HG03520 (cell line): ENCODE measurements at regions not wholly inside any gene's neighbourhood (a gene's known extent, or its start where the extent isn't known, plus 50 kb on each side); places are given as distances from the start of the nearest gene placed in this dataset.

Experiments used
- ATAC-seq: cut with Tn5 transposase; IDR thresholded peaks from one replicate; pipeline ENCODE4 v1.9.1; 2021; ENCODE audit warnings: mild to moderate bottlenecking, moderate library complexity; ENCODE audit not compliant: unreplicated experiment

DNA sequence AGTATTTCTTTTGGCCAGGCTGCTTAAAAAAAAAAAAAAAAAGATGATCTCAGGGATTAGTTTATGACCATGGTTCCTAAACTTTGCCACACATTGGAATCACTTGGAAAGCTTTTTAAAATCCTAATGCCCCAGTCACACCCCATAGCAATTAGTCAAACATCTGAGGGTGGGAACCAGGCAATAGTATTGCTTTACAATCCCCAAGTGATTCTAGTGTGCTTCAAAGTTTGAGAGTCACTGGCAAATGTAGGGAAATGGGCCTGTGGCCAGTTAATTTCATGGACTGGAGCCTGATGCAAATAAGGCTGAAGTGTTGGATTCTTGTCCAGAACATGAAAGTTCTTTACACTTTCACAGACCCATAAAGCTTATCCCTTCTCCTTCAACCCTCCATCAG lies 374.6 kb upstream of the ESRRG start:
- no peak for ATAC-seq

DNA sequence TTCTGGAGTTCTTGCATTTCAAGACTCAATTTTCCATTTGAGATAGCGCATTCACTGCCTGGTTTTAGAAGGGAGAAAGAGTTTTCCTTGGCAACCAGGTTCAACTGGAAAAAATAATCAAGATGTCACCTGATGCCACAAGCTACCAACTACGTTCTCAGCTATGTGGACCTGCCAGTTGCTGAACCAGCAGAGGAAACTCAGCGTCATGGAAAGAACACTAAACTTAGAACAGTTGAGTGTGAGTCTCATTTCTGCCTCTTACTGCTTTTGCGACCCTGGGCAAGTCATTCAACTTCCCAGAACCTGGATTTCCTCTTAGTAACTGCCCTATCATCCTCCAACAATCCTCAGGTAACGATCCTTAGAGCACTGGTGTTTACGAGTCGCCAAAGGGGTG lies 373.0 kb upstream of the ESRRG start:
- ATAC-seq = no peak

DNA sequence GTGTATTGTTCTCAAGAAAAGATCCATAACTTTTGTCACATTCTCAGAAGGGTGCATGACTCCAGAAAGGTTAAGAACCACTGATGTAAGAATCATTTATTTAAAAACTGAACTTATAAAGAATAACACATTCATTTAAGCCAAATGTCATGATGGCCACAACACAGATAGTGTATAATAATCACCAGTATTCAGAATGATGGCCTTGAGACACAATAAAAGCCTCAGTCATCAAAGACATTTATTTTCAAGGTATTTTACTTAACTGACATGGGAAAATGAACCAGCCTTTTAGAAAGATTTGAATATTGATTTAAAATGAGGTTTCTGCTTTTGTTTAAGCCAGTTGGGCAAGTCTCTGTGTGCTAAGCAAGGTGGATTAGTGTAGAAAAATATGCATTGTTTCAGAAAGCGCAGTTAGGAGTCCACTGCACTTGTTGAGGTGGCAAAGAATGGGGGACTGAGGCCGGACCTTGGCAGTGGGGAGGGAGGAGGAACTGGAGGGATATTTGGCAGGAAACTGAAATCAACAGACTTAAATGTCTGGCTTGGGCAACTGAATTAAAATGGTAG lies 371.9 kb upstream of the ESRRG start:
- no peak for ATAC-seq

DNA sequence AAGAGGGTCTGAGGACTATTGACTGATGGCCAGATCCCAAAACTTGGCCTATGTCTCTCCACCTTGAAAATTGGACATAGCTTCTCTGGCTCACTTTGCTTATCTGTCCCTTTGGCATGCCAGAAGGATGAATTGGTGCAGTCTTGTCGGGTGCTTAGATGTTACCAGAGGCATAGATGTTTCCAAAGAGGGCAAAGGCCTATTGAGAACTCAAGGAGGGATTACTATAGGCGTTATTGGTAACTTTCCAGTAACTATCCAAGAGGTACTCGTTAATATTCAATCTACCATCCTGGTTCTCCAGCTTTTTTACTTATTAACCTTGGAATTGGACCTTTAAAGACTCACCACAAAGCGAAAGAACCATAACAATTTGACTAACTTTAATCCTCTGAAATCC lies 368.3 kb upstream of the ESRRG start:
- no peak for ATAC-seq

DNA sequence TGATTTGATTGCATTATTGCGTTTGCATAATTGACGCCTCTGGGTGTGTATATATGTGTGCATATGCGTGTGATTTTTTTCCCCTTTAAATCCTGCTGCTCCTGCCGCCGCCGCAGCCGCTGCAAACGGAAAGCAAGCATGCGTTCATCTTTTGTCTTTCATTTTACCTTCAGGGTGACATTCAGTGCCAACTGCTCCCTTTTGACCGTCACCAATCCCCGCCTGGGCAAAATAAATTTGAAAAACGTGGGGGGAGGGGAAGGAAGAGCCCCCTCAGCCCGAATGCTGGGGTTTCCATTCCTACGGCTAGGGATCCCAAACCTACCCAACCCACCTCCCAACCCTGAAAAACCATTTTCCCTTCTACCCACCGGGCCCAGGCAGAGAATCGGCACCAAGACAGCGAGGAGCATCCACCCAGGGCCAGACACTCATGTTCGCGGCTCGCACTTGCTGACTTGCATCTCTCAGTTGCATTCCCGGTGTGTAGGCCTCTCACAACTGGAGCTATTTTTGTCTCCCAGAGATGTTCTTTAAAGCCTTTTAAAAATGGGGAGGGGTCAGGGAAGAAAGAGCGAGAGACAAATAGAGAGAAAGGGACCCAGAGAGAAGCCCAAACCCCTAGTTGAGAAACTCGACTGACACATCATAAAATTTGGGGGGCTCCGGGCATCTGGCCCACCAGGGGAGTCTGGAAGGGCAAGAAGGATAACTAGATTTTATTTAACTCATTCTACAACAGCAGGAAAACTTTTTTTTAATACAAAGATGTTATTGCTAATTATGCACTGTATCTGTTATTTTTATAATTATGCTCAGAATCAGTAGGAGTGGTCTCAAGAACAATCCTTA lies 367.1 kb upstream of the ESRRG start:
- ATAC-seq = no peak

DNA sequence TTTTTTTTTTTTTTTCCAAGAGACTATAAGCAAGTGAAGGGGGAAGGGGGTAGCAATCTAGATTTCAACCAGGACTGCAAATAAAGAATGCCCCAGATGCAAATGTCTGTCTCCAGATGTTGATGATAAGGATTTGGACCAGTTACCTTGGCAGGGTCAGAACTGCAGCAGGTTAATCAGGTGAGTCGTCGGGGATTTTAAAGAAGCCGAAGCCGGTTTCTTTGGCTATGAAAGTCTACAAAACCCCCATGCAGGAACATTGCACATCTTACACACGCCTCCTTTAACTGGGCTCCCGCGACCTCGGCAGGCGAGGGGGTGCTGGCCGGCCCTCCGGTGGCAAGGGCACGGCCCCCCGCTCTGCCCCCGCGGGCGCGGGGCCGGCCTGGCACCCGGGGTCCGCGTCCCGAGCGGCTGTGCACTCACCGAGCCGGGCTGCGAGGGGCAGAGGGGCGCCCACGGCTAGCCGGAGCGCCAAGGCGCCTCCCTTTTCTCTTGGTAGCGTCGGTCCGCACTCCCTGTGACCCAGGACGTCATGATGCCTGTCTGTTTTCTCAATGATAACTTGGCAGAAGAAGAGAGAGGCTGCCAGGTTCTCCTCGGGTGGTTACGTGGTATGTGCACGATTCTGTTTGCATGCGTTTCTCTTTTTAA lies 366.3 kb upstream of the ESRRG start:
- ATAC-seq = no peak

DNA sequence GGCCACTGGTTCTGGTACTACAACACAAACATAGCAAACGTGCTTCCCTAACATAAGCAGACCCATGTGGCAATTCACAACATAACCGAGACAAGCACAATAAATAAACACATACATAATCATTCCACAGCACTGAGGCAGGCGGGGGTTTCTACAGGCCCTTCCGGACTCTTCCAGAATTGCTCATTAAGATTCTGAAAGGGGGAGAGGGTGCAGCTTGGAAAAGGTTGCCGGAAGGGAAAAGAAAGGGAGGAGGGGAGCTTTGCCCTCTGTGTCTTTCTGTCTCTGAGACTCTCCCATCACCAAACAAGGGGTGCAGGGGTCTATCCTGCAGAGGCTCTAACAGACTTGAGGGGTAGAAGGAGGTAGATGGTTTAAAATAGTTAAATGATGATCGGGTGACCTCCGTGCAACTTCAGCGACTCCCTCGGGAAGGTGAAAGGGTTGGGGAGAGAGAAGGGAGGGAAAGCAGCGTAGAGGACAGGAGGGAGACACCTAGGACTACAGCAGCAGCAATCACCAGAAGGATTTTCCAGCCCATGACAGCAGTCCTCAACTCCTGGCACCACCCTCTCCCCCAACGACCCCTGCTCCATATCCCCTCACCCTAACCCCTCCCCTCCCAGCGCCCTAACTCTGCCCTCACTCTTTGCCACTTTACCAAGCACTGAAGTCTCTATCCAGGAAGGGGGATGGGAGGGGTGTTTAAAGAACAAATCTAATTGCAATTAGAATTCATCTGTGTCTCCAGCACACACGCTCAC lies 365.5 kb upstream of the ESRRG start:
- ATAC-seq = no peak

DNA sequence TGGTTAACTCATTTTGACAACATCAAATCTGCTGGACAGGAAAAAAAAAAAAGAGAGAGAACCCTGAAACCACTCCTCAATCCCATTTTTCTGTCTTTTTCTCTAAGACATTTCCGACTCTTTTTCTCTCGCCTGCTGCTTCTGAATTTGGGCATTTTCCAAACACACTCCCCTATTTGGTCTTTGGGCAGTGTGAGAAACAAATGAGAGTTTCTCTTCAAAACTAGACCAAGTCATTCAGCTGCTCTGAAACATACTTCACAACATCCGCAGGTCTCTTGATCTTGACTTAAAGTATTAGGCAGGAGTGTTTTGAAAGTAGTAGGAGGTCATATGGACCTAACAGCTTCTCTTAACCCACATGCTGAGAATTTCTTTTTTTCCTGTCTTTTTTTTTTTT lies 364.8 kb upstream of the ESRRG start:
- ATAC-seq = no peak

DNA sequence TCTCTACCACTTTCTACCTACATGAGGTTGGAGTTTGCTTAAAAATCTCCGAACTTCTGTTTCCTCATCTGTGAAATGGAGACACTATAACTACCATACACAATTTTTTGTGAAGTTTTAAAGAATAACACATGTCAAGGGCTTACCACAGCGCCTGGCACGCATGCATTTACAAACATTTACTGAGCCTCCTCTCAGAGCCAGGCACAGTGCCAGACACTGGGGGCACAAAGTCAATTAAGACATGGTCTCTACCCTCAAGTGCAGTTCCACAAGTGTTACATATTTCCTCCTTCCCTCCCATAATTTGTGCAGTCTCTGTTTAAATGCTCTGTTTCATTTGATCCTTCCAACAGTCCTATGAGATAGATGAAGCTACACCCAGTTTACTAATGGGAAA lies 356.4 kb upstream of the ESRRG start:
- no peak for ATAC-seq

DNA sequence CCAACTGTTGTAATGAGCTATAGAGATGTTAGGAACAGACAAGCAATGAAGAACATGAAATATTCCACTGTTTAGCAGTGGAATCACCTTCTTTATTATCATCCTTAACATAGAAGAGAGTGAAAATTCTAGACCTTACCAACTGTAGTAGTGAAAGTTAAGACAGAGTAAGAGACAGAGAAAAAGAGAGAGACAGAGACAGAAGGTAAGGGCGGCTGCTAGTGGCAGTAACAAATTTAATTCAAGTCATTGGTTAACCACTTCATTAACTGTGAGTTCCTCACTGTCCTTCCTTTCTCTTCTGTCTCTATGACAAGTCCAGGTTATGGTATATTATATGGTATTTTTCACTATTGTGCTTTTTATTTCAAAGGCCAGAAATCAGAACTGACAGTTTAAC lies 355.7 kb upstream of the ESRRG start:
- no peak for ATAC-seq

DNA sequence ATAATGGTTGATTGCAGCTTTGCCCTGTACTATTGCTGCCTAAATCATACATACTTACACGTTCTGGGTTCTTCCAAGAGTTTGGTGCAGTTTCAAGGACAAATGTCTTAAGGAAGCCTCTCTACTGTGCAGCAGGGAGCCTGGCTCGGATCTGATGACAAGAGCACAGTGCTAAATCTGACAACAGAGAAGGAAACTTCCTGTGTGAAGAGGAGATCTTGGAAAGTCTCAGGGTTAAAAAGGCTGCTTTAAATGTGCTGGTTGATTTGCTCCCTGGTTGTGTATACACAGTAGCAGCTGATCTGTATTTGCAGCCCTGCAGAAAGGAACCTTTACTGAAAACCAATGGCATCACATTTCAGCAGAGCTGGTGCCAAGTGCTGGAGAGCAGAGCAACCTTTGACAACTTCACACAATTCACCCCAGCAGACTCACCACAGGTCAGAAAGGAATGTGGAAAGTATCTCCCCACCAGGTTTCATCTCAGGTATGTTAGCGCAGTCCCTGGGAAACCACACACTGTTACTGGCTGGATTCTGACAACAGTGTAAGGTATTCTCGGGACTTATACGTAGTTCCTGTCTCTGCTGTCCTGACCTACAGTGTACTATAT lies 355.0 kb upstream of the ESRRG start:
- no peak for ATAC-seq

DNA sequence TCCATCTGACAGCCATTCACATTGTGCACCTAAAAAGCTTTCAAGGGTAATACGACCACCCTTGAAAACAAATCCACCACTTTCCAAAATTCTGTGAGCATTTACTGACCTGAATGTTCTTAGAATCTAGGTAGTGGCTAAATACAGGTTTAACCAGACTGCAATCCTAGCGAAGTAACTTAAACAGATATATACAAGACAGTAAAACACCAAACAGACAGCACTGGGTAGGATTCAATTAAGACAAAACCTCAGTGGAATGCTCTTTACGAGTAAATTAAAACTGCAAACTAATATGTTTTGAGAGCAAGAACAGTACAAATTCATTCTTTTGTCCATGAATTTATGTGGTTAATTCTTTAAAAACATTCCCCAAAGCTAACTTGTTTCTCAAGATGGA lies 354.2 kb upstream of the ESRRG start:
- no peak for ATAC-seq

DNA sequence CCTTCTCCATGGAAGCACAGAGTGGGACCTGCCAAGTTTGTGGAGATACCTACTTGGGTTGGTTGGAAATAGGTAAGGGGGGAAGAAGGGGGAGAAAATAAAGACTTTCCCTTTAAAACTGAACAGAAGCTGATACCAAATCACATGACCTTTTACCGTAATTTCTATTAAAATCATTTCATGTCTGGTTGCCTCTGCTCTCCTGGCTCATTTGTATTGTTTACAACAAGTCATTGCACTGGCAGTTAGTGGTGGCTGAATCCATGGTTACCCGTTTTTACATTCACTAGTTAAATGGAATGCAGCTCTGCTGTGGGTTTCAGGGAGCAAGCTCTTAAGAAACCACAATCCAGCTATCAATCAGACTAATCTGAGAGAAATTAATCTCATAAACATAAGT lies 353.7 kb upstream of the ESRRG start:
- ATAC-seq = no peak

DNA sequence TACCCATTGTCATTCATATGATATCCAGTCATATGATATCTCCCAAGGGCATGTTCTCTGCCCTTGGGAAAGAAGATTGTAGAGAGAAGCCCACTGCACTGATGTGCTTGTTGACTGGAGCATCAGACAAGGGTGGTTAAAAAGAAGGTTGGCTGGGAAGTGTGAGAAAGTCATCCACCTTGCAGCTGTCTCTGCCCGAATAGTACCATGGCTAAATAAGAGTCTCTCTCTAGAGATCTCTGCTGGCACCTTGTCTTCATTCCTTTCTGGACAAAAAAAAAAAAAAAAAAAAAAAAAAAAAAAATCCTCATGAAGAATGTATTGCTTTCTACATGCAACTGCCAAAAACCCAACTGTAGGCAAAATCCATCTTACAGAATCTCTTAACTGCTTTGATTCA lies 349.7 kb upstream of the ESRRG start:
- ATAC-seq = no peak

DNA sequence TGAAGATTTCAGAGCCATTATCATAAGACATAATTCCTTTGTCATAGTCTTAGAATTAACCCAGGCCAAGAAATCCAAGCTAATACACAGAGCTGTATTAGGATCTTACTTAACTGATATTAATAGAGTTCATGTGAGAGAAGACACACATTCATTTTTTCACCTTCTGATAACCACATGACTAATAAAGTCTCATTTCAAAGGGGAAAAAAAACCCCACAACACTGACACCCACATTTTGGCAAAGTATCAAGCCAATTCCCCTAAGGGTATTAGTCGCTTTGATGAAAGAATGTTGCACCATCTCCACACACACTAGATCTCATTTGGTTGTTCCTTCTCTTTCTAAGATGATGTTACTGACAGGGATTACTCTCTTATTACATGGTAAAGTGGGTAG lies 344.4 kb upstream of the ESRRG start:
- ATAC-seq = no peak

DNA sequence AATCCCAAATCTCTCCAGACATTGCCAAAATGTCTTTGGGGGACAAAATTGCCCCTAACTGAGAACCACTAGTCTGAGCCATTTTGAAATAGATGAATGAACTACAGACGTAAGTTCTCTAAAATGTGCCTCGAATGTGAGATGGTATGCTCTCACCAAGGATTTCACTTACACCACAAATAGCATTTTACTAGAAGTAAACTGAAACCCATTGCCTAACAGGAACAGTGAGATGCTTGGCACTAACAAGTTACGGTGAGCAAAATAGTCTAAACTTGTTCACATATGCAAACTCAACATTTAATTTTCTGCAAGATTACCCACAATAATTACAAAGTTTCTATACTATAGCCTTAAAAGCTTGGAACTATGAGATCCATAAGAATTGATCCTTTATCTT lies 343.6 kb upstream of the ESRRG start:
- no peak for ATAC-seq

DNA sequence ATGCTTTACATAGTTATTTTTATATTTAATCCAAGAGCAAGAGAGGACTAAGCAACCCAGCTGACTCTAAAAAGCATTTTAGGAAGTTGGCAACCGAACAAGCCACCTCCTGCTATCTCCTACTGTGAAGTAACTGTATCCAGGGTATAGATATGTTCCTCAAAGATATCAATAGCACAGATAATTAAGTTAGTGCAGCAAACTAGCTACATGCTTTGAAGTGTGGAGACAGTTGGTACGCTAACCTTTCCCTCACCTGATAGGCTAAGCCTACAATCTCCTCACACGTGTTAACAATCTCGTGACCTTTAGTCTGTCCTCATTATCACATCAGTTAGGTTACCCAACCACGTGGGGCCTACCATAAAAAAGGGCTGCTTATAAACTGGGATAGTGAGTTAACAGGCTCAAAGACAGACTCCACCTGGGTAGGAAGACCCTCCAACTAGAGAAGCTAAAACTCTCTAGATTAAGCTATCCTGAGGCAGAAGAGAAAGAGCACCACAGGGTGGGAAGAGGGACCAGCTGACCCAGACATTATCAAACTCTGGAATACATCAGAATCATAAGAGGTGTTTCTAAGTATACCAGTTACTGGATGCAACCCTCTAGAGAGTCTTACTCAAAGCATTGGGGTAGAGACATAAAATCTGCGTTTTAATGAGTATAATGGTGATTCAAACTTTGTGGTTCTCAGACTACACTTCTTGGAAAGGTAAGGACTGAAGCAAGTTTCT lies 340.1 kb upstream of the ESRRG start:
- ATAC-seq = no peak

DNA sequence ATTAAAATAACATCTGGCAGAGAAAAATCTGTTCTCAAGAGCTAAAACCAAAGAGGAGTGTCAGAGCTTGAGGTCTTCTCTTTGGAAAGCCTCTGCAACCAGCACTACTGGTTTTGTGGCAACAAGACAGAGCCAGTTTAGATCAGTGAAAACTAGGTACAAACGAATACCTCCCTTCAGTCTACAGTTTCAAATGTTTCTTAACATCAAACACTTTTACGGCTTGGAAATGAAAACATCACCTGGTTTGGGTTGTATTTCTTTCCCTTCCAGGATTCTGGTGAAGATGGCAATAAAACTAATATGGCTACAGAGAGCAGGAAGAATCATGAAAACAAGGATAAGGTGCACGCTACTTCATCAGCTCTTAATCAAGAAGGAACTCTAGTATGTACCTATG lies 339.4 kb upstream of the ESRRG start:
- ATAC-seq = no peak

DNA sequence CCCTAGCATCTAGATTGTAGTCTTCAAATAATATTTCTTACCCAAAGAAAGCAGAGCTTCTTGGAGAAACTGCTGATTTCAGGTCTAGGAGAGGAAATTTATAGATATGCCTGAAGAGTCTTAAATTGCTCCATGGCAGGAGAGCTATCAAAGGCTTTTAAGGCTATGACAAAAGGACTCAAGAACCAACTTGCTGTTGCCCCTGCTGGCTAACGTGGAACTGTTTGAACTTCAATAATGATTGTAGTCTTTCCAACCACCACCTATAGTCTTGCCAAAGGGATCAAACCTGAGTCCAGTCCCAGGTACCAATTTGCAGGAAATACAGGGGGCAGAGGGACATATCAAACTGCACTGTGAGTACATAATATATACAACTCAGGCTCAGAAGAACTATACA lies 336.2 kb upstream of the ESRRG start:
- no peak for ATAC-seq

DNA sequence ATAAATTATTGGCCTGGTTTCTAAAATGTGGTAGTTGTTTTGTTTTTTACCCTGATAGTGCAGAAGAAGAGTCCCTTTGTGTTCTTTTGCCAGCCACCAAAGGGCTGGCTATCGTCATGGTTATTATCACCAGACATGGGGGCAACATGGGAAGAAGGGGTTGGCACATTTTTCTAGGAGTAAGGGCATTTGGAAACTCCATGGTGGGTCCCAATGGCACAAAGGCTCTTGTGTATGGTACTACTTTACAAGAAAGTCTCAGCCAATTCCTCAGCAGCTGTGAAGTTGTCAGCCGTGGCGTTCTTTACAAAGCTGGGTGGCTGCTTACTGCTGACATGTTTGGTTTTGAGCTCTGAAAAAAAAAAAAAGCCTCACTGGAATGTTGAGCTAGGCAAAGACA lies 330.4 kb upstream of the ESRRG start:
- ATAC-seq = no peak

DNA sequence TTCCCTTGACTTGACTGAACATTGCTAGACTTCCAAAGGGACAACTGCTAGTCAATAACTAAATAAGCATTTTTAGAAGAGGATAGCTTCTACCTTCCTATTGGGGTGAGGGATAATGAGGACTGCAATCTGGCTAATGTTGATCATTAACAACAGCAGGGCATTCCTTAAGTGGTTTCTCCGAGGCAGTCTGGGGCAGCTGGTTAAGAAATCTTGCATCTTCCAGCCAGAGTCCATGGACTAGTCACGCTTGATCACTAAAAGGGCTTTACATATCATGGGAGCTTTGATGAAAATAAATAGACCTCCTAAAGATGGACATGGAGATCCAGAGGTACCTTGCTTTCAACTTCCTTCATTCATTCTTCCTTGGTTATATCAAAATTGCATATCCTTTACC lies 329.4 kb upstream of the ESRRG start:
- ATAC-seq = no peak
